Peyer's patch (tissue), 4 donors: ENCODE measurements at regions not wholly inside any gene's neighbourhood (a gene's known extent, or its start where the extent isn't known, plus 50 kb on each side); places are given as distances from the start of the nearest gene placed in this dataset.

Experiments
- POLR2A ChIP-seq, 2 donors: fragments of 450-650 bp; IDR thresholded peaks; one replicate each; pipeline ENCODE4 v1.5.1; 2017; ENCODE audit warnings: antibody characterized with exemption in 2 of 2, mild to moderate bottlenecking in 2 of 2, moderate library complexity in 2 of 2
- TF ChIP-seq, protein P1 (sequence below), 6 experiments: fragments of 450-650 bp in 4 of 6; fragments of 200-600 bp in 2 of 6; sonication (generic) in 1 of 6; IDR thresholded peaks; one replicate each; pipeline ENCODE4 v1.5.1; 2017 to 2019; ENCODE audit warnings: antibody characterized with exemption in 6 of 6, mild to moderate bottlenecking in 3 of 6, moderate library complexity in 1 of 6

DNA sequence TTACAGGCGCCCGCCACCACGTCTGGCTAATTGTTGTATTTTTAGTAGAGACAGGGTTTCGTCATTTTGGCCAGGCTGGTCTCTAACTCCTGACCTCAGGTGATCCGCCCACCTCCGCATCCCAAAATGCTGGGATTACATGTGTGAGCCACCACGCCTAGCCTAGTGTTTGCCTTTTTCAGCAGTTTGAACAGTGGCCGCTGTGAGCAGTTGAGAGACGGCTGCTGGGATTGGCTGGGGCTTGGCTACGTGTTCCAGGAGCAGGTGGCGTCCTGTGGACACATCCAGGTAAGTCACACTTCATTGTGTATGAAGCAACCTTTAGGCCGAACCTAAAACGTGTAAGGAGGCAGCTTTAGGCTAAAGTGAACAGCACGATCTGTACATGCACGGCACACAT is 231.8 kb upstream of the PITRM1 start:
- TF ChIP-seq, protein P1, sequence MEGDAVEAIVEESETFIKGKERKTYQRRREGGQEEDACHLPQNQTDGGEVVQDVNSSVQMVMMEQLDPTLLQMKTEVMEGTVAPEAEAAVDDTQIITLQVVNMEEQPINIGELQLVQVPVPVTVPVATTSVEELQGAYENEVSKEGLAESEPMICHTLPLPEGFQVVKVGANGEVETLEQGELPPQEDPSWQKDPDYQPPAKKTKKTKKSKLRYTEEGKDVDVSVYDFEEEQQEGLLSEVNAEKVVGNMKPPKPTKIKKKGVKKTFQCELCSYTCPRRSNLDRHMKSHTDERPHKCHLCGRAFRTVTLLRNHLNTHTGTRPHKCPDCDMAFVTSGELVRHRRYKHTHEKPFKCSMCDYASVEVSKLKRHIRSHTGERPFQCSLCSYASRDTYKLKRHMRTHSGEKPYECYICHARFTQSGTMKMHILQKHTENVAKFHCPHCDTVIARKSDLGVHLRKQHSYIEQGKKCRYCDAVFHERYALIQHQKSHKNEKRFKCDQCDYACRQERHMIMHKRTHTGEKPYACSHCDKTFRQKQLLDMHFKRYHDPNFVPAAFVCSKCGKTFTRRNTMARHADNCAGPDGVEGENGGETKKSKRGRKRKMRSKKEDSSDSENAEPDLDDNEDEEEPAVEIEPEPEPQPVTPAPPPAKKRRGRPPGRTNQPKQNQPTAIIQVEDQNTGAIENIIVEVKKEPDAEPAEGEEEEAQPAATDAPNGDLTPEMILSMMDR (IDR thresholded peaks at IDR 0.05), result no peak
- no peak for TF ChIP-seq POLR2A (IDR thresholded peaks at IDR 0.05)
